Parathyroid adenoma (tissue), 2 donors: ENCODE measurements at regions not wholly inside any gene's neighbourhood (a gene's known extent, or its start where the extent isn't known, plus 50 kb on each side); places are given as distances from the start of the nearest gene placed in this dataset.

Experiments
- H2AFZ ChIP-seq: fragments of 300-600 bp; sonication (generic); one replicate; pipeline ENCODE4 v1.7.0; 2017; ENCODE audit warnings: antibody characterized with exemption, mild to moderate bottlenecking
- H3K27ac ChIP-seq: fragments of 300-600 bp; sonication (generic); one replicate; pipeline ENCODE4 v1.7.0; 2017
- H3K27me3 ChIP-seq: fragments of 300-600 bp; sonication (generic); one replicate; pipeline ENCODE4 v1.7.0; 2017; ENCODE audit warnings: low read length; ENCODE audit not compliant: control insufficient read depth, insufficient read depth
- H3K36me3 ChIP-seq: fragments of 300-600 bp; sonication (generic); one replicate; pipeline ENCODE4 v1.7.0; 2017; ENCODE audit warnings: low read length; ENCODE audit not compliant: control insufficient read depth, insufficient read depth
- H3K4me1 ChIP-seq: fragments of 300-600 bp; sonication (generic); one replicate; pipeline ENCODE4 v1.7.0; 2017; ENCODE audit warnings: control low read depth
- H3K4me2 ChIP-seq: fragments of 300-600 bp; sonication (generic); one replicate; pipeline ENCODE4 v1.7.0; 2017; ENCODE audit warnings: low read length
- H3K4me3 ChIP-seq: fragments of 300-600 bp; sonication (generic); one replicate; pipeline ENCODE4 v1.7.0; 2017; ENCODE audit warnings: low read depth, low read length
- H3K79me2 ChIP-seq: fragments of 300-600 bp; sonication (generic); one replicate; pipeline ENCODE4 v1.7.0; 2017; ENCODE audit warnings: control low read depth
- H3K9ac ChIP-seq: fragments of 300-600 bp; sonication (generic); one replicate; pipeline ENCODE4 v1.7.0; 2017; ENCODE audit warnings: mild to moderate bottlenecking
- H3K9me3 ChIP-seq: fragments of 300-600 bp; sonication (generic); one replicate; pipeline ENCODE4 v1.7.0; 2017; ENCODE audit warnings: low read length; ENCODE audit not compliant: control insufficient read depth
- TF ChIP-seq, protein P1 (sequence below): fragments of 300-600 bp; sonication (generic); IDR thresholded peaks from one replicate; pipeline ENCODE4 v1.7.0; 2017; ENCODE audit warnings: antibody characterized with exemption, mild to moderate bottlenecking
- donor health status: primary hyperparathyroidism.

- Histone ChIP-seq H3K4me1 (no peaks in the 10 kb centered on the region), H3K27ac (no peak overlapping the region), H3K4me2 (no peak overlapping the region), H3K36me3 (no peaks in the 10 kb centered on the region), H3K4me3 (no peak overlapping the region), H3K27me3 (no peaks in the 10 kb centered on the region), H3K9ac (no peak overlapping the region), H3K9me3 (no peaks in the 10 kb centered on the region), H3K79me2 (no peaks in the 10 kb centered on the region), H2AFZ (no peak overlapping the region)
- TF ChIP-seq, protein P1, sequence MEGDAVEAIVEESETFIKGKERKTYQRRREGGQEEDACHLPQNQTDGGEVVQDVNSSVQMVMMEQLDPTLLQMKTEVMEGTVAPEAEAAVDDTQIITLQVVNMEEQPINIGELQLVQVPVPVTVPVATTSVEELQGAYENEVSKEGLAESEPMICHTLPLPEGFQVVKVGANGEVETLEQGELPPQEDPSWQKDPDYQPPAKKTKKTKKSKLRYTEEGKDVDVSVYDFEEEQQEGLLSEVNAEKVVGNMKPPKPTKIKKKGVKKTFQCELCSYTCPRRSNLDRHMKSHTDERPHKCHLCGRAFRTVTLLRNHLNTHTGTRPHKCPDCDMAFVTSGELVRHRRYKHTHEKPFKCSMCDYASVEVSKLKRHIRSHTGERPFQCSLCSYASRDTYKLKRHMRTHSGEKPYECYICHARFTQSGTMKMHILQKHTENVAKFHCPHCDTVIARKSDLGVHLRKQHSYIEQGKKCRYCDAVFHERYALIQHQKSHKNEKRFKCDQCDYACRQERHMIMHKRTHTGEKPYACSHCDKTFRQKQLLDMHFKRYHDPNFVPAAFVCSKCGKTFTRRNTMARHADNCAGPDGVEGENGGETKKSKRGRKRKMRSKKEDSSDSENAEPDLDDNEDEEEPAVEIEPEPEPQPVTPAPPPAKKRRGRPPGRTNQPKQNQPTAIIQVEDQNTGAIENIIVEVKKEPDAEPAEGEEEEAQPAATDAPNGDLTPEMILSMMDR = no peak
These were observed 209.2 kb downstream of the C7orf25 start for GRCh38 chr7:42702647-42703046.

- Histone ChIP-seq H3K79me2 (no peaks in the 10 kb centered on the region), H3K4me2 (no peak overlapping the region), H3K4me1 (no peaks in the 10 kb centered on the region), H3K36me3 (no peaks in the 10 kb centered on the region), H3K4me3 (no peak overlapping the region), H3K9me3 (no peaks in the 10 kb centered on the region), H2AFZ (no peak overlapping the region), H3K27me3 (no peaks in the 10 kb centered on the region), H3K9ac (no peak overlapping the region), H3K27ac (no peak overlapping the region)
- TF ChIP-seq, protein P1 = no peak
These were observed 211.2 kb downstream of the C7orf25 start for GRCh38 chr7:42700406-42701327.

- H3K27ac ChIP-seq = no peak overlapping the region
These were observed 212.3 kb downstream of the C7orf25 start for GRCh38 chr7:42699380-42700178.

GRCh38 chr7:42698600-42699374, 213.1 kb downstream of the C7orf25 start:
- no peak overlapping the region for H3K4me2 ChIP-seq
- no peaks in the 10 kb centered on the region for H3K4me1 ChIP-seq
- H2AFZ ChIP-seq = no peak overlapping the region
- no peak overlapping the region for H3K27ac ChIP-seq
- H3K4me3 ChIP-seq = no peak overlapping the region
- H3K36me3 ChIP-seq = no peaks in the 10 kb centered on the region
- H3K9ac ChIP-seq = no peak overlapping the region
- TF ChIP-seq, protein P1 = no peak
- H3K79me2 ChIP-seq = no peaks in the 10 kb centered on the region
- no peaks in the 10 kb centered on the region for H3K27me3 ChIP-seq
- H3K9me3 ChIP-seq = no peaks in the 10 kb centered on the region

More at GRCh38 chr7:42699380-42700178, 212.3 kb downstream of the C7orf25 start:
- Histone ChIP-seq H3K9ac (no peak overlapping the region), H3K4me3 (no peak overlapping the region), H3K9me3 (no peaks in the 10 kb centered on the region), H3K4me2 (no peak overlapping the region), H3K79me2 (no peaks in the 10 kb centered on the region), H2AFZ (no peak overlapping the region), H3K4me1 (no peaks in the 10 kb centered on the region), H3K36me3 (no peaks in the 10 kb centered on the region), H3K27me3 (no peaks in the 10 kb centered on the region)
- TF ChIP-seq, protein P1 = no peak
